GM12878 (cell line): ENCODE measurements at regions not wholly inside any gene's neighbourhood (a gene's known extent, or its start where the extent isn't known, plus 50 kb on each side); places are given as distances from the start of the nearest gene placed in this dataset.
A peak's percentile ranks its signal among the peaks of the same experiment; 100 is the strongest.

Experiments
- ATAC-seq: fragments of 200-7000 bp; cut with Tn5 transposase; 3 replicates; pipeline ENCODE4 v1.9.1; 2020; ENCODE audit warnings: mild to moderate bottlenecking, moderate library complexity
- BruUV-seq: library from RNA; stranded (reverse); fragments of 400-500 nt; replicated peaks from 2 replicates; lab custom pipeline; 2021; lab: Mats Ljungman, UMichigan
- CTCF ChIA-PET: fragments of 300-600 bp; sonication (Branson Sonifier 250); formaldehyde crosslinking; extraction: SDS; loops from one replicate; lab custom pipeline; 2021; ENCODE audit warnings: inconsistent platforms; lab: Yijun Ruan, JAX
- POLR2A ChIA-PET: fragments of 350-600 bp; formaldehyde crosslinking; extraction: SDS; loops from one replicate; lab custom pipeline; 2021; ENCODE audit warnings: inconsistent platforms; lab: Charles Lee
- RAD21 ChIA-PET: fragments of 300-600 bp; sonication (Branson Sonifier 250); formaldehyde crosslinking; loops from one replicate; lab custom pipeline; 2023; ENCODE audit warnings: antibody characterized with exemption; ENCODE audit not compliant: unreplicated experiment; lab: Charles Lee
- SMC1A ChIA-PET: fragments of 300-600 bp; sonication (Branson Sonifier 250); formaldehyde crosslinking; loops from one replicate; lab custom pipeline; 2023; ENCODE audit not compliant: unreplicated experiment, uncharacterized antibody; lab: Charles Lee
- DNase-seq: peaks from one replicate; pipeline ENCODE4 v3.0.0-alpha.2; 2011; ENCODE audit warnings: low read depth, low spot score
- FAIRE-seq: peaks from 3 replicates; lab custom pipeline; 2011; peaks lifted over from hg19 to GRCh38; lab: Jason Lieb, UNC
- H2AFZ ChIP-seq: 2 replicates; pipeline ENCODE4 v1.6.0; 2011; ENCODE audit warnings: low read depth, low read length, control low read depth; ENCODE audit not compliant: control insufficient read depth
- H3K27ac ChIP-seq: 2 replicates; pipeline ENCODE4 v1.5.1; 2011; ENCODE audit warnings: control low read depth; ENCODE audit not compliant: control insufficient read depth, insufficient read depth
- H3K27me3 ChIP-seq, 2 experiments: replicated peaks in 1 of 2; 2 replicates each; pipeline versions ENCODE4 v1.6.0 to v1.6.1; 2011; ENCODE audit warnings: low read length in 1 of 2; ENCODE audit not compliant: control insufficient read depth in 2 of 2, insufficient read depth in 2 of 2
- H3K36me3 ChIP-seq, 2 experiments: 2 replicates each; pipeline ENCODE4 v1.5.1; 2011; ENCODE audit warnings: low read length in 1 of 2; ENCODE audit not compliant: control insufficient read depth in 2 of 2, insufficient read depth in 2 of 2
- H3K4me1 ChIP-seq: 2 replicates; pipeline ENCODE4 v1.6.1; 2011; ENCODE audit warnings: mild to moderate bottlenecking, low read length, moderate library complexity, mixed read lengths; ENCODE audit not compliant: control insufficient read depth, insufficient read depth
- H3K4me2 ChIP-seq: 2 replicates; pipeline ENCODE4 v1.6.0; 2011; ENCODE audit warnings: control low read depth; ENCODE audit not compliant: control insufficient read depth, insufficient read depth
- H3K4me3 ChIP-seq: fragments of 200-600 bp; sonication (generic); 2 replicates; pipeline ENCODE4 v1.5.1; 2016
- H3K79me2 ChIP-seq: 2 replicates; pipeline ENCODE4 v1.6.0; 2011; ENCODE audit warnings: low read length; ENCODE audit not compliant: control insufficient read depth, insufficient read depth
- H3K9ac ChIP-seq: 2 replicates; pipeline ENCODE4 v1.8.0; 2011; ENCODE audit warnings: low read length, control low read depth, mixed read lengths; ENCODE audit not compliant: control insufficient read depth, insufficient read depth
- H3K9me3 ChIP-seq: replicated peaks from 3 replicates; pipeline ENCODE4 v1.5.1; 2011; ENCODE audit warnings: mild to moderate bottlenecking, low read length; ENCODE audit not compliant: control insufficient read depth, insufficient read depth
- H4K20me1 ChIP-seq: 2 replicates; pipeline ENCODE4 v1.6.0; 2011; ENCODE audit not compliant: control insufficient read depth, insufficient read depth
- BCLAF1 ChIP-seq: fragments of 450-650 bp; IDR thresholded peaks from 2 replicates; pipeline ENCODE4 v1.6.1; 2017; ENCODE audit warnings: antibody characterized with exemption, mild to moderate bottlenecking, moderate library complexity
- CHD4 ChIP-seq: fragments of 200-600 bp; sonication (generic); IDR thresholded peaks from 2 replicates; pipeline ENCODE4 v1.6.1; 2016; ENCODE audit warnings: mild to moderate bottlenecking
- CTCF ChIP-seq, 3 experiments: IDR thresholded peaks in 2 of 3; conservative IDR thresholded peaks in 1 of 3; 2 replicates each; pipeline ENCODE4 v1.5.1; 2011; ENCODE audit warnings: low read depth in 3 of 3, low read length in 3 of 3, mild to moderate bottlenecking in 3 of 3, control low read depth in 2 of 3, moderate library complexity in 2 of 3, inconsistent platforms in 1 of 3, mixed read lengths in 1 of 3; ENCODE audit not compliant: control insufficient read depth in 2 of 3, insufficient read depth in 1 of 3; ENCODE audit errors: extremely low read depth in 1 of 3
- PKNOX1 ChIP-seq: fragments of 450-650 bp; IDR thresholded peaks from 2 replicates; pipeline ENCODE4 v1.6.1; 2016; ENCODE audit warnings: mild to moderate bottlenecking
- RAD21 ChIP-seq: IDR thresholded peaks from 2 replicates; pipeline ENCODE4 v1.6.1; 2011; ENCODE audit warnings: mild to moderate bottlenecking, low read depth, low read length, moderate library complexity; ENCODE audit not compliant: insufficient read depth
- SIX5 ChIP-seq: IDR thresholded peaks from 2 replicates; pipeline ENCODE4 v1.6.1; 2011; ENCODE audit warnings: mild to moderate bottlenecking, low read depth, low read length, moderate library complexity; ENCODE audit not compliant: severe bottlenecking
- SMC3 ChIP-seq: IDR thresholded peaks from 2 replicates; pipeline ENCODE4 v1.6.1; 2011; ENCODE audit warnings: low read length, improper control_type of control experiment, borderline replicate concordance
- STAT1 ChIP-seq: fragments of 450-650 bp; conservative IDR thresholded peaks from 2 replicates; pipeline ENCODE4 v1.6.1; 2014; ENCODE audit warnings: antibody characterized with exemption, mild to moderate bottlenecking
- WGBS: methylation state at CpG from one replicate; pipeline ENCODE4 v1.1.6; 2016; ENCODE audit warnings: low lambda C conversion rate; ENCODE audit not compliant: insufficient replicate concordance, insufficient coverage; ENCODE audit errors: missing lambda C conversion rate; 5-methylcytosine and 5-hydroxymethylcytosine counted together
- in situ Hi-C: fragments of 300-500 bp; cut with MboI; formaldehyde crosslinking; loops from 9 replicates; pipeline ENCODE4 v1.14.3; 2018; ENCODE audit warnings: mixed read lengths
- intact Hi-C: fragments of 100-400 bp; cut with micrococcal nuclease; formaldehyde crosslinking; loops from one replicate; pipeline ENCODE4 v1.14.2; 2022; ENCODE audit not compliant: unreplicated experiment

GRCh38 chr2:222024932-222025880, 273.6 kb downstream of the PAX3 start:
- Histone ChIP-seq H3K9ac (no peak overlapping the region), H3K9me3 (no peaks in the 10 kb centered on the region), H3K36me3 (no peaks in the 10 kb centered on the region), H2AFZ (peak overlapping the region; percentile 15; the same call in 1 of the 2 replicates), H3K27me3 (no peaks in the 10 kb centered on the region; a peak in 1 of 4 replicates), H3K4me1 (no peaks in the 10 kb centered on the region), H3K27ac (no peak overlapping the region), H3K4me3 (no peak overlapping the region; the same call in 1 of the 2 replicates), H3K79me2 (no peaks in the 10 kb centered on the region), H3K4me2 (no peak overlapping the region), H4K20me1 (no peaks in the 10 kb centered on the region)
- peak; percentile 52; the same call in 1 of the 3 replicates for ATAC-seq
- ChIA-PET POLR2A (no interaction called here), RAD21 (no interaction called here), CTCF (interaction anchor here (0.5 to 3.4 kb wide), 24 partner anchors 10 to 1592 kb away, joined by 3 to 14 read pairs (median 3); no protein-coding TSS in a partner anchor), SMC1A (interaction anchor here (0.7 to 3.0 kb wide), 10 partner anchors 10 to 581 kb away, joined by 3 to 7 read pairs (median 4); no protein-coding TSS in a partner anchor)
- TF ChIP-seq STAT1, result no peak
- TF ChIP-seq PKNOX1, result no peak
- TF ChIP-seq CTCF (IDR thresholded peaks at IDR 0.05 in 2 of 3, conservative IDR thresholded peaks at IDR 0.05 in 1 of 3; ENCODE audit: control insufficient read depth in 2 of 3, extremely low read depth in 1 of 3, insufficient read depth in 1 of 3, low read depth in 3 of 3, low read length in 3 of 3), result peak; percentile 53 to 59 (median 56)
- no peak for TF ChIP-seq BCLAF1
- TF ChIP-seq SIX5, result no peak
- peak; percentile 11; the same call in 1 of the 2 replicates for TF ChIP-seq SMC3
- TF ChIP-seq CHD4, result no peak
- TF ChIP-seq RAD21, result peak; percentile 49
- 25% methylated on average over 8 of the region's 8 CpGs for WGBS
- intact Hi-C loops, result no loop called here
- no TSS peak for BruUV-seq
- in situ Hi-C loops, result no loop called here
- peak; percentile 62 for FAIRE-seq
- DNase-seq, result no peak
